Stomach (tissue), 4 donors: ENCODE measurements at regions not wholly inside any gene's neighbourhood (a gene's known extent, or its start where the extent isn't known, plus 50 kb on each side); places are given as distances from the start of the nearest gene placed in this dataset.

Experiments
- CTCF ChIP-seq, 7 experiments: fragments of 450-650 bp in 4 of 7; fragments of 200-600 bp in 3 of 7; sonication (generic) in 3 of 7; IDR thresholded peaks; one replicate each; pipeline ENCODE4 v1.5.1; 2016 to 2019; ENCODE audit warnings: antibody characterized with exemption in 7 of 7, control low read depth in 2 of 7, mild to moderate bottlenecking in 1 of 7
- POLR2A ChIP-seq, 4 donors: fragments of 450-650 bp; IDR thresholded peaks; one replicate each; pipeline ENCODE4 v1.6.1; 2016; ENCODE audit warnings: antibody characterized with exemption in 4 of 4, control low read depth in 2 of 4, mild to moderate bottlenecking in 1 of 4, moderate library complexity in 1 of 4
- POLR2AphosphoS5 ChIP-seq, 3 donors: sonication (generic); formaldehyde crosslinking; IDR thresholded peaks; one replicate each; pipeline ENCODE4 v1.6.1; 2016; ENCODE audit warnings: antibody characterized with exemption in 3 of 3

GRCh38 chr6:90983462-90983861 lies 396.6 kb upstream of the MAP3K7 start:
- TF ChIP-seq CTCF (IDR thresholded peaks at IDR 0.05) = no peak
- no peak for TF ChIP-seq POLR2A (IDR thresholded peaks at IDR 0.05)
- TF ChIP-seq POLR2AphosphoS5 (IDR thresholded peaks at IDR 0.05) = no peak
